Amniotic epithelial cell (primary cell): ENCODE measurements at regions not wholly inside any gene's neighbourhood (a gene's known extent, or its start where the extent isn't known, plus 50 kb on each side); places are given as distances from the start of the nearest gene placed in this dataset.

Experiments
- DNase-seq: peaks from one replicate; pipeline ENCODE4 v3.0.0-alpha.2; 2010; ENCODE audit warnings: low read depth

DNA sequence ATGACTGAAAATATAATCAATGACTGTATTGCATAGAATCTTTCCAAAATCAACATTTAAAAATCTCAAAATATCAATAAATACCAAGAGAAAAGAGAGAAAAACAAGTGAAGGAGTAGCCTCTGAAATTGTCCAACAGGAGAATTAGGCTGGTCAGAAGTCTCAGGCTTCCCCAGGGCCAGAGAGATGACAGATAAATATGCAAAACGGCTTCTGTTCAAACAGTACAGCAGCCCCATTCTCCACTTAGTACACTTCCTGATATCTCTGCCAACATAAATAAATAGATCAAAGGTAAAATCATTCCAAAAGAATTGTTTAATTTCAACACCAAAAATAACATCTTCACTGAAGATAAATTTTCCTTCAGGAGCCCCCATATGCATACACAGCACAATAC, 204.7 kb upstream of the GABRA2 start:
- no peak for DNase-seq

DNA sequence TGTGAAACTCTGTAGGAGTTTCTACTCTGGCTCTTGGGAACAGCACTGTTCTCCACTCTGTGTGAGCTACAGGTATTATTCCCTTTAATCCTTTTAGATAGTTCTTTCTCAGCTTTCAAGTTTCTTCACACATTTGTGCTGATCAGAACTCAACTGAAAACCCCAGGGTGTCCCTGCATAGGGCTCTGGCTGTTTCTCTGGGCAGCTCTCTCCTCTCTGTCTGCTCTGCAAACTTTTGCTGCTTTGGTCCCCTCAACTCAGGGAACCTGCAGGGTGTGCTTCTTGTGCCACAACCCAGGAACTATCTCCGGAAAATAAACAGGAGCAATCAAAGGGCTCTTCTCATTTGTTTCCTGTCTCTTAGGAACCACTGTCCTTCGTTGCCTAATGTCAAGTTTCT, 196.6 kb upstream of the GABRA2 start:
- no peak for DNase-seq

DNA sequence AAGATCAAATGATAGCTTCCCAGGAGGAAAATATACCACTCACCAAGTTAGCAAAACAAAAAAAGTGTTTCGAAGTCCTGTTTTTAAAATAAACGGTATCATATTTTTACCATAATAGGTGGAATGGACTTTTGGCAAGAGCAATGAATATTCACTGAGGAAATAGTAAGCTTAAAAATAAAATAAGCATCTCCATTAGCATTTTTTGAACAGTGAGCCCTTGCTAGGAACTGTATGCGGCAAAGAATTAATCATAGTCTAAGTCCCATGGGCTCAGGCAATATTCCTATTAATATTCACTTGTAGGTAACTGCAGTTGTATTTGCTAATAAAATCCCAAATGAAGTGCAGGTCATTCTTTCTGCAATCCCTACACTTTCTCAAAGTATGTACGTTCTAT, 191.7 kb upstream of the GABRA2 start:
- no peak for DNase-seq

DNA sequence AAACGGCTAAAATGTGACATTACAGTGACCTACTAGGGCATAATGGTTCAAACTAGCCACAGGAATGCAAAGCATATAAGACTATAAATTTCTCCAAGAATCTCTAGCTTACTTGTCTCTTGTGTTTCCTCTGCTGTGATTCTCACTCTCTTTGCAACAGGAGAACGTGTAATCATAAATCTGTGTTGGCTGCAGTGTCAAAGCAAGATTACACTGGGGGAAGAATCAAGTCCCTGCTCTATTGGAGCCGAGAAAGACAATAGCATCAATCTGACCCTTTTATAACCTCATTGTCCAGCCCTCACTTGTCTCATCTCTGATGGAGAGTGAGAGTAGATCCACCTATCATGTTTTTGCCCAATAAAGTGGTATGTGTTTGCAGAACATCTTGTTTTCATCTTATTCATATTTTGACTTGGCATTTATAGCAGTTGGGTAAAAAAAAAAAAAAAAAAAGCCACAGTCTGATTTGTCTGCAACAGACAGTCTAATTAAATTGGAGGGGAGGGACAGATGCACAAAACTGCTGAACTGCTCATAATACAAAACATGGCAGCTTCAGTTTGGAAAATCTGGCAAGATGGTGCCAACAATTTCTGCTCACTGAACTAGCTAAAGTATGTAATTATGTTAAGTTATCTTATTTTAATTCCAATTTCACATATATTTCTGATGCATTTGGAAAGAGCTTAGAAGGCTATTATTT, 165.0 kb upstream of the GABRA2 start:
- no peak for DNase-seq

DNA sequence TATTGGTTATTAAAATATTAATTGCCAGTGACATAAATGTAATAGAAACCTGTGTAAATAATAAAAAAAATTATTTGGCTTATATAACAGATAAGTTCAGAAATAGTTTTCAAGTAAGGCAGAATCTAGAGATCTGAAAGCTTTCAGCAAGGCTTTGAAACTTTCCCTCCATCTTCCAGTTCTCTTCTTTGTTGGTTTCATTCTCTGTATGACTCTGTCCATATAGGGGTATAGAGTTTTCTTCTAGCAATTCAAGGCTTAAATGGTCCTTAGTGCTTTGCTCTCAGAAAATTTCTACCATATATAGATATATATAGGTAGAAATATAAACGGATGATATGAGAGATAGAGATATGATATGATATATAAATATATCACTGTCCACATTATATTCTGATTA, 160.5 kb upstream of the GABRA2 start:
- no peak for DNase-seq

DNA sequence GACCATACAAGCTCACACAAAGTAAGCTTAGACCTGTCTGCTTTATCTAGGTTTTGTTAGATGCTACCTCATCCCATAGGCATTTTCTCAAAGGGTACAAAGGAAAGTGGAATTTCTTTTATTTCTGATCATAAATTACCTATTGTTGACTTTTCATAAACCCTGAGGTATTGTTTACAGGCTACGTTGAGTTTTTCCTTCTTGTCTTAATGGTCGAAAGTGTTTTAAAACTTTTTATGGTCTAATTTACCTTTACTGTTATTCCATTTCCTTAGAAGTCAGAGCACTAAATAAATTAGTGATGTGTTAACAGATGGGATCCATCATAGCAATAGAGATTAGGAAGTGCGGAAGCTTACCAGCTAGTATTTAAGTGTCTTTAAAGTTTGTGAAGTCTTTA, 159.2 kb upstream of the GABRA2 start:
- DNase-seq, result no peak

DNA sequence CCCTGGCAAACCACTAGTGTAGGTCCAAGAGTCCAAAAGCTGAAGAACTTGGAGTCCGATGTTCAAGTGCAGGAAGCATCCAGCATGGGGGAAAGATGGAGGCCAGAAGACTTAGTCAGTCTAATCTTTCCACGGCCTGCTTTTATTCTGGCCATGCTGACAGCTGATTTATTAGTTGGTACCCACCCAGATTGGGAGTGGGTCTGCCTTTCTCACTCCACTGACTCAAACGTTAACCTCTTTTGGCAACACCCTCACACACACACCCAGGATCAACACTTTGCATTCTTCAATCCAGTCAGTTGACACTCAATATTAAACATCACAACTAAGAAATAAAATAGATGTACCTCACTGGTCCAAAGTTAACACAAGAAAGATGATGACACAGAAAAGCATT, 134.8 kb upstream of the GABRA2 start:
- DNase-seq, result no peak

DNA sequence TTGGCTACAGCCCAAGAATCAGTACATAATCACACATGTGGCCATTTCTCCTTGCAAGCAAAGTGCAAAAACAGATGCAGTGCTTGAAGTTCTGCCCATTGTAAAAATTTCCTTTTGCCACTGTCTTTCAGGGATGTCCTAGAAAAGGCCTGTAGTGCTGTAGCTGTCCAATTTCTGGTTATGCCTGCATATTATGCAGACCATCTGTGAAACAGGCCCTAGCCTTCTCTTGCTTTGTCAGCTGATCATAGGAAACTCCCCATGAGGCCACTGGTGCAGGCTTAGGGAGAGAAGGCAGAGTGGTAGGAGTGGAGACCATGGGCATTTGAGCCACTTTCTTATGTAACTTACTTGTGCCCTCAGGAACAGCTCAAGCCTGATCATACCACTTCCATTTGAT, 130.4 kb upstream of the GABRA2 start:
- no peak for DNase-seq

DNA sequence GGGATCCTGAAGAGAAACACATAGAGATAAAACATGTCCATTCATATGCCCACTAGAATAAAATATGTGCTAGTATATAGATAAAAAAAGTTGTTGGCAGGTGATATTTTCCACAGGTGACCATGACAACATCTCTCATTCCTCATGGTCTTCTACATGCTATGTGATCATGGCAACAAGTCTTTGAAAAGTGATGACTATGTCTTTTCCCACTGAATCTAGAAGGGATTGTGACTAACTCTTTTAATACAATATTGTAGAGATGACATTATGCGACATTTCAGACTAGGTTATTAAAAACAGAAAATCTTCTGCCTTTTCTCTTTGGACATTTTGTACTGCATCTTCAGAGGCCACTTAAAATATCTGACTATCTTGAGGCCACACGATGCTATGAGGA, 126.0 kb upstream of the GABRA2 start:
- no peak for DNase-seq

DNA sequence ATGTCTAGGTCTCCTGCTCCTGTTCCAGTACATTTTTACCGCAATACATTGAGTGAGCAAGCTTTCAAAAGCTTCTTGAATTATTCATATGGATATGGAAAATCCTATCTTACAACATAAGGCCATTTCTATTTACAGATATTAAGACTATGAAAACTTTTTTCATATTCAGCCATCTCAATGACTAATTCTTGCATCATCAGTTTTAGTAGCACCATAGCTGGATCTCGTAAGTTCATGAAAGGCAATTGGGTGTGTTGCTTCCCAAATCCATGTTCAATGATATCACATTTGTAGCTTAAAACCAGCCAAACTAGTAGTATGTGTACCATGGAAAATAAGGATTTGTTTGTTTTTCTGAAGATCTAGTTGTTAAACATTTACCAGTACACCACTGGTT, 118.3 kb upstream of the GABRA2 start:
- peak; percentile 34 for DNase-seq

DNA sequence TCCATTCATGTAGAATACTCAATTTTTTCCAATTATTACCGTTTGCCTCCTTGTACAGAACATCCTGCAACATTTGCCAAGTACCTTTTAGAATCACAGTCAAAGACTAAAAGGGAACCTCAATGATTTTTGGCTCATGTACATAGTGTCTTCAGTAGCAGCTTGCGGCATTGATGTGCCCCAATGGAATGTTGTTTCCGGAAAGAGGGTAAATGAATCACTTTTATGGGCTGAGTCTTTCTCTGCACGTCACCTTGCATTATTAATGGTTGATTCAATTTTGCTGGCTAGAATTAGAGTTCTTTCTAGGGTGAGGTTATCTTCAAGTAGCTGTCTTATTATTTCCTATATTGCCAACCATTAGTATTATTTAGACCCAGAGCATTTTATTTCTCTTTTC, 116.9 kb upstream of the GABRA2 start:
- peak; percentile 50 for DNase-seq

DNA sequence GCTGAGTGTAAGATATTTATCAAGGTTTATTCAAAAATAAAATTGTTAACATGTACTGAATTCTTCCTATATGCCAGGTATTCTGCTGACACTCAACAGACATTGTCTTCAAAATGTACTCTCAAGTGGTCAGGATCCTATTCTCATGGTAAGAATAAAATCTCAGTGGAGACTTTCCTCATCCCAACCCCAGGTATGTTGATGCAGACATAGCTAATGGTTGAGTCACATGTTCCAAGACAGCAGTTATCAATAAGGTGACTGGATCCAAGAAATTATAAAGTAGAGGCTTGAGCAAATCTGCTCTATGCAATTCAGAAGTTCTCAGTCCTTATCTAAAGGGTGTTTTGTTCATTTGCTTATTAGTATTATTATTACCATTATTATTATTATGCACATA, 115.2 kb upstream of the GABRA2 start:
- no peak for DNase-seq

DNA sequence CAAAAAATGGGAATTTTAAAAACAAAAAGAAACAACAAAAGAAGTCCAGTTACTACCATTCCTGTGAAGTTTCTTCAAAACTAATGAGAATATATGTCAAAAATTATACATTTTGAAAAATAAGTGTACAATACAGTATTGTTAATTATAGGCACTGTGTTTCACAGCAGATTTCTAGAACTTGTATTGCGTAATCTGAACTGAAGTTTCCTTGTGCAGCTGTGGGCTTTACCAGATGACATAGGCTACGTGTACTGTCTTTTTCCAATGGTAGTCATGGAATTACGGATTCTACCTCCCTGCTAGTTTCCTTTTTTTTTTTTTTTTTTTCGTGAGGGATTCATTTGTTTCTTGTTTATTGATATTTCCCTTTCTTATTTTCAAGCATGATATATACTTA, 113.8 kb upstream of the GABRA2 start:
- peak; percentile 53 for DNase-seq

DNA sequence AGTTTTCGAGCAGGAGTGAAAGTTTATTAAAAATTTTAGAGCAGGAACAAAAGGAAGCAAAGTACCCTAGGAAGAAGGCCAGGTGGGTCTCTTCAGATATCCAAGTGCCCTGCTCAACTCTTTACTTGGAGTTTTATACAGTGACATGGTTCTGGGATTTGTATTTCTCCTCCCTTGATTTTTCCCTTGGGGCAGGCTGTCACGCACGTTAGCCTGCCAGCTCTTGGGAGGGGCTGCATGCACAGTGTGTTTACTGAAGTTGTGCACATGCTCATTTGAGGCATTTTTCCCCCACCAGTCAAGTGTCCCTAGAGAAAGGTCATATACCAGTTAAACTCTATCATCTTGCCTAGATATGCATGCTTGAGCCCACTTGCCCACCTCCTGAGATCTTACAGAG, 102.5 kb upstream of the GABRA2 start:
- no peak for DNase-seq

DNA sequence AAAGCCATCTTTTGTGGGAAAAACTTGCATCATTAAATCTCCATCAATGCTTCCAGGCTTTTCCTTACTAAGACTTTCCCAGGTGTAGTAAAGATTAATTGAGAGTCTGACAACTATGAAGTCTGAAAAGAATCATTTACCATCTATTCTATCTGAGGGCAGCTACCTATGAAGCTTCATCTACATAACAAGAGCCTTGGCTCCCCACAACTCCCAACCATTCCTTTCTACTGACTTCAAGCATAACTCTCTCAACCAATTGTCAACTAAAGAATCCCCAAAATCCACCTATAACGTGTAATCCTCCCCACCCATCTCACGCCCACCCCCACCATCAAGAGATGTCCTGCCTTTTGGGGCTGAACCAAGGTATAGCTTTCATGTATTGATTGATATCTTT, 101.5 kb upstream of the GABRA2 start:
- no peak for DNase-seq

DNA sequence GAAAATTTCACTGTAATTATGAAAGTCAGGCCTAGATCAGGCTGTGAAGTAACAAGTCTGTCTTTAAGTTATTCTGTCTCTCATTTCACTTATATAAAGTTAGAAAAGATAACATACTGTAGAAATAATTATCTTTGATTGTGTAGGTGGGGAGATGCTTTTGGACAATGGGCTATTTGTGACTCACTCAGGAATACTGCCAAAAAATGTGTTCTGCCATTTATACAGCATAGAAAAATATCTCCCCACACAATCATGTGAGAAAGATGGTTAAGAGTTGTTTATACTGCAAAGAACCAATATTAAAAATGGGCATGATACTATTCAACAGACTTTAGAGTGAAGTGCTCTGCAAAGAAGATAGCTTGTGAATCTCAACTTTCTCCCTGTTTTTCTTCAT, 95.0 kb upstream of the GABRA2 start:
- peak; percentile 7 for DNase-seq

DNA sequence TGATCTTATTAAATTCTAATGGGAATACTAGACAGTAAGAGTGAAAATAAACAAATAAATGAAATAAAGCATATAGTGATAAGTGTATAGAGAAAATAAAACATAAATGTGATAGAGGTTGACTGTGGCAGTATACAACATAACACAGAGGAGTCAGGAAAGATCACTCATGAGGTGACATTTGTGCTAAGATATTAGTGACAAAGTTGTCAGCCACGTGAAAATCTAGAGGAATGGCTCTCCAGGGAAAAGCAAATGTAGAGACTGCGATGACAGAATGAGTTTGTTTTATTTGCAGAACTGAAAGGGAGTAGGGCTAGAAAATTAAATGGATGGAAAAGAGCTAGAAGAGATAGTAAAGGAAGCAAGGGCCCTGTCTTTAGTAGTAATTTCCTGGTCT, 72.8 kb upstream of the GABRA2 start:
- DNase-seq, result no peak

DNA sequence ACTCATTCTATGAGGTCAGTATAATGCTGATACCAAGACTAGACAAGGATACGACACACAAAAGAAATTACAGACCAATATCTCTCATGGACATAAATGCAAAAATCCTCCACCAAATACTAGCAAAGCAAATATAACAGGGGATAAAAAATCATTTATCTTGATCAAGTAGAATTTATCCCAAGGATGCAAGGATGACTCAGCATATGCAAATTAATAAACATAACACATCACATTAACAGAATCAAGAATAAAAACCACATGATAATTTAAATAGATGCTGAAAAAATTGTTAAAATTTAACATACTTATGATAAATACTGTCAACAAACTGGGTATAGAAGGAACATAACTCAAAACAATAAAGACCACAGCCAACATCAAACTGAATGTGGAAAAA, 69.4 kb upstream of the GABRA2 start:
- no peak for DNase-seq

DNA sequence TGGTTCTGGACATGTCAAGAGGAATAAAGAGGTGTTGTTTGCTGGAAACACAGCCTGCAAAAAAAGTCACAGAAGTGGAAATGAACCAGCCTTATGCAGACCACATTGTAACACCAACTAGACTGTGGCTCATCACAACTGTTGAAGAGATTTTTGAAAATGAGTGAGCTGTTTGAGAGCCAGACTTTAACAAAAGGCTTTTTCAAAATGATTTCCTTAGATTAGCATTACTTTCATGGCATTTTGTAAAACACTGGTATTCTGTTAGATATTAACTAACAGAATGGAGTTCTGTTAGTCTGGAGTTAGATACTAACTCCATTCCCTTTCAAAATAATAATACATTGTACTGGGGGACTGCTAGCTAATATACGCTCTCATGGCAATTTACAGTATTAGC, 60.6 kb upstream of the GABRA2 start:
- DNase-seq, result no peak

DNA sequence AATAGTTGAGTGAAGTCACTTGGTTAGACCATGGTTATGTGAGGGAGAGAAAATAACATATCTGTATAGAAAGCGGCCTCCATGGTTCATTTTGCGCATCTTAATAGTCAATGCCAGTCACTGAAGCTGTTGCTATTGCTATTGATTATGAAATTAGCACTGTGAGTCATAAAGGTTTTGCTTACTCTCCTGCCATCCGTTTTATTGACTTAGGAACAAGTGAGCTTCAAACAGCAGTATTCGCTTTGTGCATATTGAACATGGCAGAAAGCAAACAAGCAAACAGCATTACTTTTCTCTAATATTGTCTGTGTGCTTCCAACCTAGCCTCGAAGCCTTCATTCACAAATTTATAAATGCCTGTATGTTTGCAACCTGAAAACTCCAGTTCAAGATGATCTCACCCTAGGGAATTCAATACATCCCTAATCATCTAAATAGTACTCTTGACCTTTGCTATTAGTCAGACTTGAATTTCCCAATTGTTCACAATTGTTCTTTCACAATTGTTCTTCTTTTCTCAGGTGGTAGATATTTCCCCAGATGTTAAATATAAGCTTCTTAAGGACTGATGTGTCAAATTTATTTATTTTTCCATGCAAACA, 55.9 kb upstream of the GABRA2 start:
- peak; percentile 37 for DNase-seq

DNA sequence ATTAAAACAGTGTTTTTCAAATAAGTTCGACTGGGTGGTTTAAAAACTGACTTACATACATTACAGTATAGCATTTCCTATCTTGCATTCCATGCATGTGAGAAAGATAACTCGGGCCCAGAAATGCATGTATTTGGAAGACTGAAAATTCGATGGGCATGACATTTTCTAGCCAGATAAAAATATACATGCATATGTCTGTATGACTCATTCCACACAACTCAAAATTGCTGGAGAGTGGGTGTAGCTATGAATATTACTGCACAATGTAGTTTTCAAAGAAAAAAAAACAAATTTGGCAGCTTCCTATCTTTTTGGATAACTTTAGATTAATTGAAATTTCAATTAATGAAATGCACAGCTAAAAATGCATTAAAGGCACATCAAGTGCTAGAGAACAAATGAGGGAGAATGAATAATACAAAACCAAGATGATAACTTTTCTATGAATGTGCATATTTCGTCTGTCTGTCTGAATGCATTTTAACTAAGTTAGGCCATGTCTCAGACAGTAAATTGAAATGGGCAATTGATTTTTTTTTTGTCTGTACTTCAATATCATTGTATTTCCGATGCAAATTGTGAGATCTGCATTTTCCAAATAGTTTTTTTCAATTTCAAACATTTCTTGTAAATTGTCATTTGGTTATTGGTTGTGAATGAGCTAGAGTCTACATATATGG, 54.5 kb upstream of the GABRA2 start:
- DNase-seq, result peak; percentile 24

DNA sequence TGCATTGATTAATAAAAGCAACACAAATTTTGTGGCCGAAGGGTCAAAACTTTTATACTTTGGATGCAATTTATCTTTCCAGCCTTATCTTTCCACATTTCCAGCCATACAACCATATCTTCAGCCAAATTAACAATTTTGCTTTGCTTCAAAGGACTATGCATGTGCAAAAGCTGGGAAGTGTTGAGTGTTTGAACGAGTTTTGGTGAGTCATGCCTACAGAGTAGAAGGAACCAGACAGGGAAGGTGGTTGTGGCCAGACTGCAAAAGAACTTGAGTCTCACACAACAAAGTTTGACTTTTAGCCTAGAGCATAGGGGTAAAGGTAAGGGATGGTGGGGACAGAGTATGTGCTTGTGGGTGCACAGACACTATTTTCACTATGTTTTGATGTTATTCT, 53.0 kb upstream of the GABRA2 start:
- peak; percentile 19 for DNase-seq

DNA sequence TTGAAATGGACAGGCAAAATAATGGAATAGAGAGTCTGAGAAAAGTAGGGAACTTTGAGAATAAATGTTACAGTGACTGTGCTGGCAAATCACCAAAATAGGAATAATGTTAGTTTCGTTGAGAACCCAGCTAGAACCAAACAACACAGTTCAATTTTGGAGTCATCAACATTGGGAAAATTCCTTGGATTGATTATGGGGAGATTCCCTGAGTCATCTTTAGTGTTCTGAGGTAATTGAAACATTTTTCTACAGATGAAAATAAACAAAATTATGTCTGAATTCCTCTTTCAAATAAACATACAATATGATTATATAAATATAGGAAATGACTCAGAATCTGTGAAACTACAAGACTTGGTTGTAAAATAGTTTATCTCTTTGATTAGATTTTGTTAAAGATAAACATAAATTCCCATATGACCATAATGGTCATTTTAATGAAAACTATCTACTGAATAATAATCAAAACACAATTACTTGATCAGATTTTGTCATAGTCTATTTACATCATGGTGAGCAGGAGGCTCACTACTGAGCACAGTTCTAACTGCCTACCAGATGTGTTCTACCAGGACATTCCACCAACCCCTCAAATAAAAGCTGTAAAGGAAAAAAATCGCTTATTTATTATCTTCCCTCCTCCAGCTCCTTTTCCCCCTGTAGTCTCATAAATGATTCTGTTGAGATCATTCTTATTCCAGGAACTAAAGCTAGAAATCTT, 51.4 kb upstream of the GABRA2 start:
- peak; percentile 6 for DNase-seq
